SK-N-SH (cell line): ENCODE measurements at regions not wholly inside any gene's neighbourhood (a gene's known extent, or its start where the extent isn't known, plus 50 kb on each side); places are given as distances from the start of the nearest gene placed in this dataset.

Experiments
- CTCF ChIA-PET: fragments of 300-600, 350-600 bp; formaldehyde crosslinking; extraction: SDS; loops from one replicate; lab custom pipeline; 2021; lab: Yijun Ruan, JAX
- POLR2A ChIA-PET: fragments of 350-600 bp; sonication (Branson Sonifier 250); formaldehyde crosslinking; extraction: SDS; loops from one replicate; lab custom pipeline; 2020; ENCODE audit warnings: antibody characterized with exemption, inconsistent platforms; lab: Yijun Ruan, JAX
- DNase-seq: peaks from one replicate; pipeline ENCODE4 v3.0.0; 2012
- H2AFZ ChIP-seq: fragments of 200-600 bp; sonication (generic); 2 replicates; pipeline ENCODE4 v1.8.1; 2016; ENCODE audit warnings: antibody characterized with exemption, mild to moderate bottlenecking, low read depth
- H3F3A ChIP-seq: fragments of 200-600 bp; sonication (generic); replicated peaks from 2 replicates; pipeline ENCODE3; 2016; ENCODE audit warnings: antibody characterized with exemption, mild to moderate bottlenecking; ENCODE audit not compliant: insufficient read depth
- H3K27ac ChIP-seq, 2 experiments: fragments of 200-500 bp in 1 of 2; fragments of 200-600 bp in 1 of 2; sonication (Bioruptor generic) in 1 of 2; sonication (generic), shearing (Covaris generic) in 1 of 2; 2 replicates each; pipeline versions ENCODE4 v1.5.1 to v1.6.1; 2014 to 2016; ENCODE audit warnings: low read depth in 2 of 2, inconsistent platforms in 1 of 2, low read length in 1 of 2, mild to moderate bottlenecking in 1 of 2, mixed read lengths in 1 of 2
- H3K27me3 ChIP-seq: fragments of 200-600 bp; sonication (generic), shearing (Covaris generic); 2 replicates; pipeline ENCODE4 v1.6.1; 2016; ENCODE audit warnings: mixed run types; ENCODE audit not compliant: insufficient read depth
- H3K36me3 ChIP-seq, 2 experiments: fragments of 200-500 bp in 1 of 2; fragments of 200-600 bp in 1 of 2; sonication (Bioruptor generic) in 1 of 2; sonication (generic) in 1 of 2; replicated peaks in 1 of 2; 2 replicates each; pipeline versions ENCODE3 to v1.5.1; 2014 to 2016; ENCODE audit warnings: low read length in 1 of 2, mild to moderate bottlenecking in 1 of 2; ENCODE audit not compliant: insufficient read depth in 2 of 2, control insufficient read depth in 1 of 2
- H3K4me1 ChIP-seq, 2 experiments: fragments of 200-500 bp in 1 of 2; fragments of 200-600 bp in 1 of 2; sonication (Bioruptor generic) in 1 of 2; sonication (generic), shearing (Covaris generic) in 1 of 2; 2 replicates each; pipeline versions ENCODE4 v1.5.1 to v1.6.1; 2014 to 2016; ENCODE audit warnings: low read depth in 1 of 2, low read length in 1 of 2, mixed run types in 1 of 2; ENCODE audit not compliant: insufficient read depth in 2 of 2, control insufficient read depth in 1 of 2
- H3K4me2 ChIP-seq: fragments of 200-600 bp; sonication (generic), shearing (Covaris generic); 2 replicates; pipeline ENCODE4 v1.6.1; 2017; ENCODE audit warnings: mixed run types
- H3K4me3 ChIP-seq, 2 experiments: fragments of 200-500 bp in 1 of 2; fragments of 200-600 bp in 1 of 2; sonication (Bioruptor generic) in 1 of 2; sonication (generic), shearing (Covaris generic) in 1 of 2; 2 replicates each; pipeline versions ENCODE4 v1.5.1 to v1.8.1; 2014 to 2016; ENCODE audit warnings: low read depth in 2 of 2, inconsistent platforms in 1 of 2, low read length in 1 of 2, mild to moderate bottlenecking in 1 of 2, mixed read lengths in 1 of 2, moderate library complexity in 1 of 2
- H3K79me2 ChIP-seq: fragments of 200-600 bp; sonication (generic); 2 replicates; pipeline ENCODE4 v1.8.1; 2017; ENCODE audit warnings: mild to moderate bottlenecking; ENCODE audit not compliant: insufficient read depth
- H3K9ac ChIP-seq: fragments of 200-600 bp; sonication (generic); 2 replicates; pipeline ENCODE4 v1.6.1; 2017; ENCODE audit warnings: mixed run types
- H3K9me2 ChIP-seq: fragments of 200-600 bp; sonication (generic); 2 replicates; pipeline ENCODE4 v1.6.1; 2017; ENCODE audit warnings: mixed run types
- H3K9me3 ChIP-seq: fragments of 200-600 bp; sonication (generic); 2 replicates; pipeline ENCODE4 v1.6.1; 2017; ENCODE audit warnings: mixed run types, mild to moderate bottlenecking, moderate library complexity
- H4K20me1 ChIP-seq: fragments of 200-600 bp; sonication (generic); 2 replicates; pipeline ENCODE4 v1.6.1; 2017; ENCODE audit warnings: mild to moderate bottlenecking, mixed run types; ENCODE audit not compliant: insufficient read depth
- CHD2 ChIP-seq: fragments of 150-350 bp; IDR thresholded peaks from 2 replicates; pipeline ENCODE4 v1.6.1; 2018; ENCODE audit warnings: low read length; ENCODE audit not compliant: partially characterized antibody
- EP300 ChIP-seq, 2 experiments: IDR thresholded peaks; 2 replicates each; pipeline versions ENCODE4 v1.4.0 to v1.6.1; 2012; ENCODE audit warnings: borderline replicate concordance in 1 of 2, low read depth in 1 of 2, low read length in 1 of 2
- FOSL2 ChIP-seq: IDR thresholded peaks from 2 replicates; pipeline ENCODE4 v1.4.0; 2012; ENCODE audit warnings: low read depth, mild to moderate bottlenecking, moderate library complexity, borderline replicate concordance
- FOXJ3 ChIP-seq: sonication (generic); formaldehyde crosslinking; IDR thresholded peaks from 2 replicates; pipeline ENCODE4 v1.5.1; 2020; ENCODE audit warnings: mild to moderate bottlenecking, missing genetic modification reagents
- FOXM1 ChIP-seq: IDR thresholded peaks from 2 replicates; pipeline ENCODE4 v1.4.0; 2012; ENCODE audit warnings: low read depth, mild to moderate bottlenecking
- MAX ChIP-seq: IDR thresholded peaks from 2 replicates; pipeline ENCODE4 v1.4.0; 2012; ENCODE audit warnings: low read depth
- MXI1 ChIP-seq: IDR thresholded peaks from 2 replicates; pipeline ENCODE4 v1.6.1; 2012; ENCODE audit warnings: mild to moderate bottlenecking, low read depth, low read length, improper control_type of control experiment
- NFIC ChIP-seq: IDR thresholded peaks from 2 replicates; pipeline ENCODE4 v1.4.0; 2012; ENCODE audit warnings: borderline replicate concordance
- PBX3 ChIP-seq: IDR thresholded peaks from 2 replicates; pipeline ENCODE4; 2012
- RAD21 ChIP-seq: IDR thresholded peaks from 2 replicates; pipeline ENCODE4 v1.6.1; 2012; ENCODE audit warnings: mild to moderate bottlenecking, low read length
- SIN3A ChIP-seq: IDR thresholded peaks from 2 replicates; pipeline ENCODE4 v1.6.1; 2012; ENCODE audit warnings: low read depth, mild to moderate bottlenecking, low read length, moderate library complexity, borderline replicate concordance
- TAF1 ChIP-seq: IDR thresholded peaks from 2 replicates; pipeline ENCODE4 v1.6.1; 2012; ENCODE audit warnings: low read depth, mild to moderate bottlenecking, low read length, moderate library complexity, borderline replicate concordance
- WGBS: methylation state at CpG from one replicate; pipeline ENCODE4 v1.1.6; 2017; ENCODE audit warnings: low lambda C conversion rate; 5-methylcytosine and 5-hydroxymethylcytosine counted together
- TF ChIP-seq, protein P1 (sequence below): fragments of 150-350 bp; IDR thresholded peaks from 2 replicates; pipeline ENCODE4 v1.6.1; 2017; ENCODE audit warnings: antibody characterized with exemption, low read length, low read depth, borderline replicate concordance
- TF ChIP-seq, protein P2 (sequence below): IDR thresholded peaks from 2 replicates; pipeline ENCODE4 v1.4.0; 2012; ENCODE audit warnings: low read depth, borderline replicate concordance
- TF ChIP-seq, protein P3 (sequence below): fragments of 150-350 bp; IDR thresholded peaks from 2 replicates; pipeline ENCODE4 v1.6.1; 2016; ENCODE audit warnings: mild to moderate bottlenecking, low read depth, low read length
- TF ChIP-seq, protein P4 (sequence below): IDR thresholded peaks from 2 replicates; pipeline ENCODE4 v1.6.1; 2012; ENCODE audit warnings: mild to moderate bottlenecking, low read depth, low read length, moderate library complexity

- H3K27ac ChIP-seq, result no peak overlapping the region
- H3K79me2 ChIP-seq, result no peaks in the 10 kb centered on the region
- H3F3A ChIP-seq, result no peaks in the 10 kb centered on the region
- H3K9me3 ChIP-seq, result no peaks in the 10 kb centered on the region
- no peak overlapping the region for H3K4me2 ChIP-seq
- H3K9ac ChIP-seq, result no peak overlapping the region
- no peaks in the 10 kb centered on the region for H3K36me3 ChIP-seq
- no peaks in the 10 kb centered on the region for H3K27me3 ChIP-seq
- no peak overlapping the region for H2AFZ ChIP-seq
- ChIA-PET CTCF (interaction anchor here (1.1 to 1.6 kb wide), 2 partner anchors 8 to 265 kb away, joined by 4 read pairs; no protein-coding TSS in a partner anchor), POLR2A (no interaction called here)
- TF ChIP-seq PBX3, result no peak
- no peak for TF ChIP-seq RAD21
- TF ChIP-seq FOSL2, result no peak
- TF ChIP-seq, protein P1, sequence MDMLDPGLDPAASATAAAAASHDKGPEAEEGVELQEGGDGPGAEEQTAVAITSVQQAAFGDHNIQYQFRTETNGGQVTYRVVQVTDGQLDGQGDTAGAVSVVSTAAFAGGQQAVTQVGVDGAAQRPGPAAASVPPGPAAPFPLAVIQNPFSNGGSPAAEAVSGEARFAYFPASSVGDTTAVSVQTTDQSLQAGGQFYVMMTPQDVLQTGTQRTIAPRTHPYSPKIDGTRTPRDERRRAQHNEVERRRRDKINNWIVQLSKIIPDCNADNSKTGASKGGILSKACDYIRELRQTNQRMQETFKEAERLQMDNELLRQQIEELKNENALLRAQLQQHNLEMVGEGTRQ, result no peak
- H3K4me1 ChIP-seq, result no peaks in the 10 kb centered on the region
- H4K20me1 ChIP-seq, result no peaks in the 10 kb centered on the region
- no peaks in the 10 kb centered on the region for H3K9me2 ChIP-seq
- WGBS, result 81% methylated on average over 1 of the region's 1 CpG
- no peak for DNase-seq
- no peak overlapping the region for H3K4me3 ChIP-seq
Observed at GRCh38 chr2:45229411-45229810, 220.2 kb upstream of the SIX2 start.

DNA sequence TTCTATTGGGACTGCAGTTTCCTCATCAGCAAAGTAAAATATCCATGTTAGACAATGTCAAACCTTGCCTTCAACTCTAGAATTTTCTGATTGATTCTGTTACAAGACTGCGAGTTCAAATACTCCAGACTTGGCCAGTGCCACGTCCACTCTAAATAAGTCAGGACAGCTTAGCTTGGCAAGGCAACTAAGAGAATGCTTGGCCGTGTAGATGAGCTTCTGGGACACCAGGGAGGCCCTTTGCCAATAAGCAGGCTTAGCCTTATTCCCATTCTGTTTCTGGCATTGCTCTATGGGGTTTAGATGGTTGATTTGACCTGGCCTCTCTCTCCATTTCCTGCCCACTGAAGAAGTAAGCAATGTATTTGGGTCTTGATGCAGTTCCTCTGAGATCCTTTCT, 218.1 kb upstream of the SIX2 start:
- Histone ChIP-seq H4K20me1 (no peaks in the 10 kb centered on the region), H3K4me2 (no peak overlapping the region), H3K4me3 (no peak overlapping the region), H3K9me3 (no peaks in the 10 kb centered on the region), H3K9me2 (no peaks in the 10 kb centered on the region), H2AFZ (no peak overlapping the region), H3K9ac (no peak overlapping the region), H3K27ac (no peak overlapping the region), H3K27me3 (no peaks in the 10 kb centered on the region), H3F3A (no peaks in the 10 kb centered on the region), H3K36me3 (no peaks in the 10 kb centered on the region), H3K4me1 (no peaks in the 10 kb centered on the region), H3K79me2 (no peaks in the 10 kb centered on the region)
- ChIA-PET POLR2A (no interaction called here), CTCF (no interaction called here)
- DNase-seq, result no peak
- TF ChIP-seq CHD2 (no peak), PBX3 (no peak), MXI1 (no peak), NFIC (no peak), RAD21 (no peak), FOSL2 (no peak), SIN3A (no peak), FOXM1 (no peak), TAF1 (no peak), EP300 (IDR thresholded peaks at IDR 0.05; ENCODE audit: borderline replicate concordance in 1 of 2, low read depth in 1 of 2, low read length in 1 of 2) (no peak), FOXJ3 (CRISPR knock-in tag) (no peak), MAX (no peak)
- TF ChIP-seq, protein P2, sequence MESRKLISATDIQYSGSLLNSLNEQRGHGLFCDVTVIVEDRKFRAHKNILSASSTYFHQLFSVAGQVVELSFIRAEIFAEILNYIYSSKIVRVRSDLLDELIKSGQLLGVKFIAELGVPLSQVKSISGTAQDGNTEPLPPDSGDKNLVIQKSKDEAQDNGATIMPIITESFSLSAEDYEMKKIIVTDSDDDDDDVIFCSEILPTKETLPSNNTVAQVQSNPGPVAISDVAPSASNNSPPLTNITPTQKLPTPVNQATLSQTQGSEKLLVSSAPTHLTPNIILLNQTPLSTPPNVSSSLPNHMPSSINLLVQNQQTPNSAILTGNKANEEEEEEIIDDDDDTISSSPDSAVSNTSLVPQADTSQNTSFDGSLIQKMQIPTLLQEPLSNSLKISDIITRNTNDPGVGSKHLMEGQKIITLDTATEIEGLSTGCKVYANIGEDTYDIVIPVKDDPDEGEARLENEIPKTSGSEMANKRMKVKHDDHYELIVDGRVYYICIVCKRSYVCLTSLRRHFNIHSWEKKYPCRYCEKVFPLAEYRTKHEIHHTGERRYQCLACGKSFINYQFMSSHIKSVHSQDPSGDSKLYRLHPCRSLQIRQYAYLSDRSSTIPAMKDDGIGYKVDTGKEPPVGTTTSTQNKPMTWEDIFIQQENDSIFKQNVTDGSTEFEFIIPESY, result no peak
- TF ChIP-seq, protein P3, sequence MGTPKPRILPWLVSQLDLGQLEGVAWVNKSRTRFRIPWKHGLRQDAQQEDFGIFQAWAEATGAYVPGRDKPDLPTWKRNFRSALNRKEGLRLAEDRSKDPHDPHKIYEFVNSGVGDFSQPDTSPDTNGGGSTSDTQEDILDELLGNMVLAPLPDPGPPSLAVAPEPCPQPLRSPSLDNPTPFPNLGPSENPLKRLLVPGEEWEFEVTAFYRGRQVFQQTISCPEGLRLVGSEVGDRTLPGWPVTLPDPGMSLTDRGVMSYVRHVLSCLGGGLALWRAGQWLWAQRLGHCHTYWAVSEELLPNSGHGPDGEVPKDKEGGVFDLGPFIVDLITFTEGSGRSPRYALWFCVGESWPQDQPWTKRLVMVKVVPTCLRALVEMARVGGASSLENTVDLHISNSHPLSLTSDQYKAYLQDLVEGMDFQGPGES, result no peak
- TF ChIP-seq, protein P4, sequence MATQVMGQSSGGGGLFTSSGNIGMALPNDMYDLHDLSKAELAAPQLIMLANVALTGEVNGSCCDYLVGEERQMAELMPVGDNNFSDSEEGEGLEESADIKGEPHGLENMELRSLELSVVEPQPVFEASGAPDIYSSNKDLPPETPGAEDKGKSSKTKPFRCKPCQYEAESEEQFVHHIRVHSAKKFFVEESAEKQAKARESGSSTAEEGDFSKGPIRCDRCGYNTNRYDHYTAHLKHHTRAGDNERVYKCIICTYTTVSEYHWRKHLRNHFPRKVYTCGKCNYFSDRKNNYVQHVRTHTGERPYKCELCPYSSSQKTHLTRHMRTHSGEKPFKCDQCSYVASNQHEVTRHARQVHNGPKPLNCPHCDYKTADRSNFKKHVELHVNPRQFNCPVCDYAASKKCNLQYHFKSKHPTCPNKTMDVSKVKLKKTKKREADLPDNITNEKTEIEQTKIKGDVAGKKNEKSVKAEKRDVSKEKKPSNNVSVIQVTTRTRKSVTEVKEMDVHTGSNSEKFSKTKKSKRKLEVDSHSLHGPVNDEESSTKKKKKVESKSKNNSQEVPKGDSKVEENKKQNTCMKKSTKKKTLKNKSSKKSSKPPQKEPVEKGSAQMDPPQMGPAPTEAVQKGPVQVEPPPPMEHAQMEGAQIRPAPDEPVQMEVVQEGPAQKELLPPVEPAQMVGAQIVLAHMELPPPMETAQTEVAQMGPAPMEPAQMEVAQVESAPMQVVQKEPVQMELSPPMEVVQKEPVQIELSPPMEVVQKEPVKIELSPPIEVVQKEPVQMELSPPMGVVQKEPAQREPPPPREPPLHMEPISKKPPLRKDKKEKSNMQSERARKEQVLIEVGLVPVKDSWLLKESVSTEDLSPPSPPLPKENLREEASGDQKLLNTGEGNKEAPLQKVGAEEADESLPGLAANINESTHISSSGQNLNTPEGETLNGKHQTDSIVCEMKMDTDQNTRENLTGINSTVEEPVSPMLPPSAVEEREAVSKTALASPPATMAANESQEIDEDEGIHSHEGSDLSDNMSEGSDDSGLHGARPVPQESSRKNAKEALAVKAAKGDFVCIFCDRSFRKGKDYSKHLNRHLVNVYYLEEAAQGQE, result no peak
- WGBS, result 61% methylated on average over 3 of the region's 3 CpGs
